CD14-positive monocyte (primary cell): ENCODE measurements at regions not wholly inside any gene's neighbourhood (a gene's known extent, or its start where the extent isn't known, plus 50 kb on each side); places are given as distances from the start of the nearest gene placed in this dataset.

Source experiments
- DNase-seq, 3 donors: peaks; one replicate each; pipeline ENCODE4 v3.0.0-alpha.2; 2011 to 2022
- H2AFZ ChIP-seq: 2 replicates; pipeline ENCODE4 v1.6.0; 2012; ENCODE audit warnings: mild to moderate bottlenecking, low read depth, low read length, inconsistent platforms; ENCODE audit not compliant: insufficient read depth, poor library complexity, severe bottlenecking
- H3K27ac ChIP-seq, 2 donors: 1 replicate in 1 of 2; 2 replicates in 1 of 2; pipeline ENCODE4 v1.5.1; 2012 to 2013; ENCODE audit warnings: low read length in 2 of 2, control low read depth in 1 of 2, inconsistent platforms in 1 of 2, low read depth in 1 of 2, mild to moderate bottlenecking in 1 of 2
- H3K27me3 ChIP-seq, 2 donors: one replicate each; pipeline versions ENCODE4 v1.6.0 to v1.6.1; 2011 to 2013; ENCODE audit warnings: low read length in 2 of 2; ENCODE audit not compliant: control insufficient read depth in 2 of 2, insufficient read depth in 2 of 2
- H3K36me3 ChIP-seq, 2 donors: replicated peaks in 1 of 2; 1 replicate in 1 of 2; 2 replicates in 1 of 2; pipeline versions ENCODE4 v1.5.1 to v1.6.1; 2012 to 2013; ENCODE audit warnings: low read length in 2 of 2, control low read depth in 1 of 2, inconsistent platforms in 1 of 2, mild to moderate bottlenecking in 1 of 2; ENCODE audit not compliant: insufficient read depth in 2 of 2, control insufficient read depth in 1 of 2
- H3K4me1 ChIP-seq, 2 donors: 1 replicate in 1 of 2; 2 replicates in 1 of 2; pipeline versions ENCODE4 v1.5.1 to v1.6.1; 2012 to 2013; ENCODE audit warnings: low read length in 2 of 2, control low read depth in 1 of 2, inconsistent platforms in 1 of 2, mild to moderate bottlenecking in 1 of 2, moderate library complexity in 1 of 2; ENCODE audit not compliant: insufficient read depth in 2 of 2, control insufficient read depth in 1 of 2
- H3K4me2 ChIP-seq: replicated peaks from 2 replicates; pipeline ENCODE3; 2012; ENCODE audit warnings: low read length, moderate library complexity, mild to moderate bottlenecking; ENCODE audit not compliant: poor library complexity, severe bottlenecking; ENCODE audit errors: extremely low read depth
- H3K4me3 ChIP-seq, 3 experiments: fragments of 200-600 bp in 1 of 3; sonication (generic) in 1 of 3; replicated peaks in 1 of 3; 1 replicate in 2 of 3; 2 replicates in 1 of 3; pipeline ENCODE4 v1.5.1; 2011 to 2013; ENCODE audit warnings: low read length in 3 of 3, mild to moderate bottlenecking in 3 of 3, control low read depth in 2 of 3, low read depth in 2 of 3, inconsistent platforms in 1 of 3, moderate library complexity in 1 of 3
- H3K79me2 ChIP-seq: 2 replicates; pipeline ENCODE4 v1.6.0; 2012; ENCODE audit warnings: mild to moderate bottlenecking, control low read depth, inconsistent platforms, low read length, moderate library complexity; ENCODE audit not compliant: insufficient read depth
- H3K9ac ChIP-seq: 2 replicates; pipeline ENCODE4 v1.6.0; 2017; ENCODE audit warnings: low read length, mild to moderate bottlenecking; ENCODE audit not compliant: insufficient read depth, poor library complexity, severe bottlenecking
- H3K9me3 ChIP-seq, 2 donors: replicated peaks in 1 of 2; 1 replicate in 1 of 2; 2 replicates in 1 of 2; pipeline versions ENCODE4 v1.5.1 to v1.6.1; 2012 to 2013; ENCODE audit warnings: low read length in 2 of 2, control low read depth in 1 of 2; ENCODE audit not compliant: control insufficient read depth in 1 of 2, insufficient read depth in 1 of 2
- H4K20me1 ChIP-seq: 2 replicates; pipeline ENCODE4 v1.6.0; 2012; ENCODE audit warnings: mild to moderate bottlenecking, low read length, control low read depth, moderate library complexity; ENCODE audit not compliant: insufficient read depth
- H3K27ac Mint-ChIP-seq, 7 donors: one replicate each; pipeline ENCODE4 v1.8.0; 2020; ENCODE audit warnings: mild to moderate bottlenecking in 7 of 7, mixed read lengths in 7 of 7, moderate library complexity in 6 of 7, inconsistent platforms in 2 of 7
- H3K27me3 Mint-ChIP-seq, 3 donors: one replicate each; pipeline ENCODE4 v1.8.0; 2021 to 2022; ENCODE audit warnings: low read depth in 3 of 3, mild to moderate bottlenecking in 3 of 3, mixed read lengths in 3 of 3, moderate library complexity in 3 of 3, inconsistent platforms in 1 of 3
- H3K36me3 Mint-ChIP-seq, 2 donors: one replicate each; pipeline ENCODE4 v1.8.0; 2020; ENCODE audit warnings: mixed read lengths in 2 of 2, inconsistent platforms in 1 of 2, mild to moderate bottlenecking in 1 of 2
- H3K4me1 Mint-ChIP-seq: one replicate; pipeline ENCODE4 v1.8.0; 2020; ENCODE audit warnings: mild to moderate bottlenecking, mixed read lengths
- H3K4me3 Mint-ChIP-seq, 2 donors: one replicate each; pipeline ENCODE4 v1.8.0; 2020; ENCODE audit warnings: mild to moderate bottlenecking in 2 of 2, mixed read lengths in 2 of 2, moderate library complexity in 1 of 2
- H3K9me3 Mint-ChIP-seq, 7 donors: one replicate each; pipeline ENCODE4 v1.8.0; 2020 to 2022; ENCODE audit warnings: mixed read lengths in 7 of 7, mild to moderate bottlenecking in 6 of 7, moderate library complexity in 6 of 7, inconsistent platforms in 2 of 7
- WGBS: methylation state at CpG from one replicate; pipeline ENCODE4 v1.1.5; 2013; ENCODE audit warnings: missing lambda C conversion rate; ENCODE audit not compliant: insufficient coverage; 5-methylcytosine and 5-hydroxymethylcytosine counted together
- intact Hi-C, 2 donors: fragments of 100-400 bp; cut with micrococcal nuclease; formaldehyde crosslinking; loops; one replicate each; pipeline versions ENCODE4 v1.15.0 to v1.15.1; 2023
- TF ChIP-seq, protein P1 (sequence below): fragments of 200-600 bp; IDR thresholded peaks from one replicate; pipeline ENCODE4 v1.8.0; 2022; ENCODE audit warnings: antibody characterized with exemption, mild to moderate bottlenecking

DNA sequence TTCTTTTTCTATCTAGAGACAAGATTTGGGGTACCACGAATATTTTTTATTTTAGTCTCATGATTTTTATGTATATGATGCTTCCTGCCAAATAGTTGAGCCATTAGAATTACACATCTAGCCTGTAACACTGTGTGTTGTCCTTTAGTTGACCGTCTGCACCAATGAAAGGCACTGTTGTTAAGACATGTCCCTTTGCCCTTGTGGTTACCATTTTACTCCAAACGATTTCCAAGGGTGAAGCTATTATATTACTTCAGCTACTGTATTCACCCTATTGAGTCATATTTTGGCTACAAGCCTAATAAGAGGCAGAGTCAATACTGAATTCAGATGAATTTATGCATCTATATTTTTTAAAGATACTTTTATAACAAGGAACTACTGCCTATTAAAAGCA, 207.6 kb downstream of the CETN3 start:
- Histone ChIP-seq H4K20me1 (no peaks in the 10 kb centered on the region), H3K4me2 (no peak overlapping the region), H3K4me1 (no peaks in the 10 kb centered on the region), H3K36me3 (no peaks in the 10 kb centered on the region), H3K79me2 (no peaks in the 10 kb centered on the region), H3K27me3 (no peaks in the 10 kb centered on the region), H3K4me3 (no peak overlapping the region), H2AFZ (no peak overlapping the region), H3K9ac (no peak overlapping the region), H3K9me3 (no peaks in the 10 kb centered on the region), H3K27ac (no peak overlapping the region)
- Mint-ChIP-seq H3K36me3 (no peaks in the 10 kb centered on the region), H3K4me1 (no peaks in the 10 kb centered on the region), H3K9me3 (peaks cover 0 to 4% (median 4%) of the 10 kb centered on the region in 7 donors), H3K27ac (no peak overlapping the region), H3K27me3 (no peaks in the 10 kb centered on the region), H3K4me3 (no peak overlapping the region)
- 60% methylated on average over 1 of the region's 3 CpGs for WGBS
- intact Hi-C loops = no loop called here
- DNase-seq = no peak
- TF ChIP-seq, protein P1, sequence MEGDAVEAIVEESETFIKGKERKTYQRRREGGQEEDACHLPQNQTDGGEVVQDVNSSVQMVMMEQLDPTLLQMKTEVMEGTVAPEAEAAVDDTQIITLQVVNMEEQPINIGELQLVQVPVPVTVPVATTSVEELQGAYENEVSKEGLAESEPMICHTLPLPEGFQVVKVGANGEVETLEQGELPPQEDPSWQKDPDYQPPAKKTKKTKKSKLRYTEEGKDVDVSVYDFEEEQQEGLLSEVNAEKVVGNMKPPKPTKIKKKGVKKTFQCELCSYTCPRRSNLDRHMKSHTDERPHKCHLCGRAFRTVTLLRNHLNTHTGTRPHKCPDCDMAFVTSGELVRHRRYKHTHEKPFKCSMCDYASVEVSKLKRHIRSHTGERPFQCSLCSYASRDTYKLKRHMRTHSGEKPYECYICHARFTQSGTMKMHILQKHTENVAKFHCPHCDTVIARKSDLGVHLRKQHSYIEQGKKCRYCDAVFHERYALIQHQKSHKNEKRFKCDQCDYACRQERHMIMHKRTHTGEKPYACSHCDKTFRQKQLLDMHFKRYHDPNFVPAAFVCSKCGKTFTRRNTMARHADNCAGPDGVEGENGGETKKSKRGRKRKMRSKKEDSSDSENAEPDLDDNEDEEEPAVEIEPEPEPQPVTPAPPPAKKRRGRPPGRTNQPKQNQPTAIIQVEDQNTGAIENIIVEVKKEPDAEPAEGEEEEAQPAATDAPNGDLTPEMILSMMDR = no peak

DNA sequence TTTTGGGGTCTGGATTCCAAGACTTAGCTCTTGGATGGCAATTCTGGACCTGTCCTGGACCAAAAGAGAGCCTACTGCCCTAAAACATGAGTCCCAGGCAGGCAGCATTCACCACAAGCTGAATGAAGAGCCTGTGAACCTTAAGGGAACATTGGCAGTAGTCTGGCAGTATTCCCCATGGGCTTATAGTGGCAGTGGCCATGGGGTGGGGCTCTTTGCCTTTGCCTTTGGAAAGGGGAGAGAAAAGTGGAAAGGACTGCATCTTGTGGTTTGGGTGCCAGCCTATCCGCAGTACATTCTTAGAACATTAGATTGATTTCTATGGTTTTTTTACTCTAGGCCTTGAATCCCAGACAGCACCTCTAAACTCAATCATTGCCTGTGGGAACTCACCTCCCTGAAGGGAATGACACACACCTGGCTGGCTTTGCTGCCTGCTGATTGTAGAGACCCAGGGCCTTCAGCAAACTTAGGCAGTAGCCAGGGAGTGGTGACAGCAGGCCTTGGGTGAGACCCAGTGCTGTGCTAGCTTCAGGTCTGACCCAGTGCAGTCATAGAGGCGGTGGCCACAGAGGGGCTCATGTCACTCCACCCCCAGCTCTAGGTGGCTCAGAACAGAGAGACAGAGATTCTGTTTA, 216.3 kb downstream of the CETN3 start:
- Histone ChIP-seq H3K9me3 (peaks cover 0 to 7% of the 10 kb centered on the region in 2 donors), H3K79me2 (no peaks in the 10 kb centered on the region), H3K4me3 (no peak overlapping the region), H3K4me2 (no peak overlapping the region), H3K27ac (no peak overlapping the region), H3K4me1 (no peaks in the 10 kb centered on the region), H2AFZ (no peak overlapping the region), H3K36me3 (no peaks in the 10 kb centered on the region), H4K20me1 (no peaks in the 10 kb centered on the region), H3K27me3 (no peaks in the 10 kb centered on the region), H3K9ac (no peak overlapping the region)
- intact Hi-C loops = no loop called here
- Mint-ChIP-seq H3K4me1 (no peaks in the 10 kb centered on the region), H3K36me3 (no peaks in the 10 kb centered on the region), H3K9me3 (peaks cover 0 to 3% (median 2%) of the 10 kb centered on the region in 7 donors), H3K4me3 (no peak overlapping the region), H3K27ac (no peak overlapping the region), H3K27me3 (peaks cover 0 to 3% (median 0%) of the 10 kb centered on the region in 3 donors)
- DNase-seq = no peak
- WGBS = no CpG with 5 or more reads among the region's 2 CpGs
- TF ChIP-seq, protein P1 = no peak
